Peyer's patch (tissue), 4 donors: ENCODE measurements at regions not wholly inside any gene's neighbourhood (a gene's known extent, or its start where the extent isn't known, plus 50 kb on each side); places are given as distances from the start of the nearest gene placed in this dataset.

ENCODE experiments used
- DNase-seq, 3 donors: peaks; one replicate each; pipeline ENCODE4 v3.0.0-alpha.2; 2017 to 2019
- H3K27ac ChIP-seq, 4 donors: fragments of 200-600 bp; sonication (generic); one replicate each; pipeline ENCODE4 v1.5.1; 2016 to 2019
- H3K27me3 ChIP-seq, 2 donors: fragments of 200-600 bp; sonication (generic); one replicate each; pipeline ENCODE4 v1.5.1; 2019
- H3K36me3 ChIP-seq, 3 donors: fragments of 200-600 bp; sonication (generic); one replicate each; pipeline ENCODE4 v1.5.1; 2016 to 2019
- H3K4me1 ChIP-seq, 4 donors: fragments of 200-600 bp; sonication (generic); one replicate each; pipeline ENCODE4 v1.5.1; 2016 to 2019
- H3K4me3 ChIP-seq, 4 donors: fragments of 200-600 bp; sonication (generic); 1 replicate in 3 of 4; 2 replicates in 1 of 4; pipeline ENCODE4 v1.5.1; 2016 to 2019; ENCODE audit warnings: mild to moderate bottlenecking in 1 of 4
- H3K9me3 ChIP-seq, 4 donors: fragments of 200-600 bp; sonication (generic); one replicate each; pipeline ENCODE4 v1.5.1; 2016 to 2019; ENCODE audit warnings: mild to moderate bottlenecking in 1 of 4
- CTCF ChIP-seq, 6 experiments: fragments of 450-650 bp in 4 of 6; fragments of 200-600 bp in 2 of 6; sonication (generic) in 1 of 6; IDR thresholded peaks; one replicate each; pipeline ENCODE4 v1.5.1; 2017 to 2019; ENCODE audit warnings: antibody characterized with exemption in 6 of 6, mild to moderate bottlenecking in 3 of 6, moderate library complexity in 1 of 6
- POLR2A ChIP-seq, 2 donors: fragments of 450-650 bp; IDR thresholded peaks; one replicate each; pipeline ENCODE4 v1.5.1; 2017; ENCODE audit warnings: antibody characterized with exemption in 2 of 2, mild to moderate bottlenecking in 2 of 2, moderate library complexity in 2 of 2

DNA sequence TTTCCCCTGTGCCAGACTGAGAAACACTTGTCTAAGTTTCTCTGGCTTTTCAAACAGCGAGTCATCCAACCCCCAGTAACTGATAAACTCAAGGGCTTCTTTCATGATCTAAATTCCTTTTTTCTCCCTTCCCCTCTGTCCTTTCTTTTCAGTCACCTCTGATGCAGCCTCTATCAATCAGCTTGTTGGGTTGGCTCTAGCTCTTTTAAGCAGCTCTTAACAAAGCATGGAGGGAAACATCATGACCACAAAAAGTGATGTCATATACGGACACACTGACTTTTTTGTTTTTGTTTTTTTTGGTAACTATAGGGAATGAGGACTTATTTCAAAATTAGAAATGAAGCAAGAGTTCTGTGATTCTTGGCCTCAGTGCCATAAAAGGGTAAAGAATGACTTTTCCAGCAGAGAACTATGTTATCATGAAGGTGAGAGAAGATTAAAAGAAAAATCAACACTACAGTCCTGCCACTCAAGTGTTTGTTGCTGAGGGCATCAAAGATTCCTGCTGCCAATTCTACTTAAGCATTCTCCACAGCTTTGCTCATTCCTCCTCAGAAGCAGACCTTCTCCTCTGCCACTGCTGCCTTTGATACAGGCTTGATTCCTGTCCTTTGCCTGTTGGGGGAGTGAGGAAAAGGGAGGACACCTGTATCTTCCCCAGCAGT lies 457.0 kb upstream of the ONECUT1 start:
- no peak overlapping the region for H3K4me3 ChIP-seq
- no peaks in the 10 kb centered on the region for H3K27me3 ChIP-seq
- no peaks in the 10 kb centered on the region for H3K9me3 ChIP-seq
- no peak for DNase-seq
- no peak for TF ChIP-seq CTCF (IDR thresholded peaks at IDR 0.05)
- H3K4me1 ChIP-seq: no peaks in the 10 kb centered on the region
- no peak overlapping the region for H3K27ac ChIP-seq
- no peaks in the 10 kb centered on the region for H3K36me3 ChIP-seq

DNA sequence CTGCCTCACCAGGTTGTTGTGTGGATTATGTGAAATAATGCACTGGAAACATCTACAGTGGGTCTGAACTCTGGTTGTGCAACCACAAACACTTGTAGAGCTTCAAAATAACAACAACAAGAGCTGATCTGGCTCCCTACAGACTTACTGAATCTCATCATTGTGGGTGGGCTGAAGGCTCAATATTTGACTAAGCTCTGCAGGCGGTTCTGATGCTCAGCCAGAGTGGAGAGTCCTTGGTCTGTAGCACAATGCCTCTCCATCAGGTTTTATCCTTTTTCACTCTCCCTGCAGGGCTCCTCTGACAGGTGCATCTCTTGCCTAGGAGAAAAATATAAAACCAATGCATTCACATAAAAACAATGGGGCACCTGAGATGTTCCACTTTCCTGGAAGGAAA lies 456.3 kb upstream of the ONECUT1 start:
- Histone ChIP-seq H3K27me3 (no peaks in the 10 kb centered on the region), H3K36me3 (no peaks in the 10 kb centered on the region), H3K4me1 (no peaks in the 10 kb centered on the region), H3K27ac (no peak overlapping the region), H3K9me3 (no peaks in the 10 kb centered on the region), H3K4me3 (no peak overlapping the region)
- TF ChIP-seq CTCF (IDR thresholded peaks at IDR 0.05): no peak
- TF ChIP-seq POLR2A (IDR thresholded peaks at IDR 0.05): no peak
- DNase-seq: no peak

DNA sequence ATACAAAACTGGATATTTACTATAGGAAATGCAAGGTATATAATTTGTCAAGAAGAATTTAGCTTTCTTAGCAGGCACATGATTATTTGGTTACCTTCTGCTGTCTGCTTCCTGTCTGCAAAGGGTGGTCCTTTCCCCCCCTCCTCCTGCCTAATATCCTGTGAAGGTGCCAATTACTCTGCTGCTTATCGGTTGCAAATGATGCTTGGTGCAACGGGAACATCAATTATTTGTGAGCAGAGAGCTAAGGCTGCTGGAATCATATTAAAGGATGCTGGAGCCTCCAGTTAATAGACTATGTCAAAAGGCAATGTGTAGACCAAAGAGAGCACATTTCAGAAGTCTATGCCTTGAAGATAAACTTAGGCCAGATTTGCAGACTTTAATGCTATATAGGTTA lies 443.7 kb upstream of the ONECUT1 start:
- Histone ChIP-seq H3K27ac (no peak overlapping the region), H3K36me3 (no peaks in the 10 kb centered on the region), H3K4me1 (no peaks in the 10 kb centered on the region), H3K27me3 (no peaks in the 10 kb centered on the region), H3K9me3 (no peaks in the 10 kb centered on the region), H3K4me3 (no peak overlapping the region)
- DNase-seq: no peak
- TF ChIP-seq CTCF (IDR thresholded peaks at IDR 0.05): no peak

DNA sequence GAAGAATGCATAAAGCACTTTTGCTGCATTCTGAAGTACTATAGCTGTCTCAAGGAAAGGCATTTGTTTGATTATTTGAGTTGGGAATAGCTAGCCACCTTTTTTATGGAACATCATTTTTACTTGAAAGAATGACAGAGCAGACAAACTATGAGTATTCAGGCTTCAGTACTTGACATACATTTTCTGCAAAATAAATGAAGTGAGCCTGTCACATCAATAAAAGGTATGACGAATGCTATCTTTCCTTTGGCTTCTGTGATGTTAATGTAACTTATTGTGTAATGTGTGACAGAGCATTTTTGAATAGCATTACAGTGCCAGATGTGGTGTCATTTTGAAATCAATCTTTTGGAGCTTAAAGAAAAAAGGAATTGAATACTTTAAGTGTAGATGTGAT lies 440.3 kb upstream of the ONECUT1 start:
- Histone ChIP-seq H3K4me1 (no peaks in the 10 kb centered on the region), H3K27me3 (no peaks in the 10 kb centered on the region), H3K4me3 (no peak overlapping the region), H3K9me3 (no peaks in the 10 kb centered on the region), H3K36me3 (no peaks in the 10 kb centered on the region), H3K27ac (no peak overlapping the region)
- TF ChIP-seq POLR2A (IDR thresholded peaks at IDR 0.05) (no peak), CTCF (IDR thresholded peaks at IDR 0.05) (no peak)
- no peak for DNase-seq

DNA sequence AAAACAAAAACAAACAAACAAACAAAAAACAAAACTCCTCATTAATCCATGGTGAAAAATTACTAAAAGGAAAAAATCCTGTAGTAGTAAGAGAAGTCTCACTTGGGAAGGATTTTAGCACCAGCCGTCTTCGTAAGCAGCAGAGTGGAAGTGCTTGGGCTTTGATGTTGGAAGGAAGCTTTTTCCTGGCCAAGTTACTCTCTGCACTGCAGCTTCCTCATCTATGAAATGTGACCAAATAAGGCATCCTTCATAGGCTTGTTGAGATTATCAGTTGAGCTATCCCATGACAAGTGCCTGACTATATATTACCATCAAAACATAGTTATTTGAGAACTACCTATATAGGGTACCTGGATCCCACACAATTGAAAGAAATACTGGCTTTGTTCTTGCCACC lies 436.4 kb upstream of the ONECUT1 start:
- TF ChIP-seq POLR2A (IDR thresholded peaks at IDR 0.05) (no peak), CTCF (IDR thresholded peaks at IDR 0.05) (no peak)
- DNase-seq: no peak
- Histone ChIP-seq H3K36me3 (no peaks in the 10 kb centered on the region), H3K4me1 (no peaks in the 10 kb centered on the region), H3K9me3 (no peaks in the 10 kb centered on the region), H3K4me3 (no peak overlapping the region), H3K27ac (no peak overlapping the region), H3K27me3 (no peaks in the 10 kb centered on the region)

DNA sequence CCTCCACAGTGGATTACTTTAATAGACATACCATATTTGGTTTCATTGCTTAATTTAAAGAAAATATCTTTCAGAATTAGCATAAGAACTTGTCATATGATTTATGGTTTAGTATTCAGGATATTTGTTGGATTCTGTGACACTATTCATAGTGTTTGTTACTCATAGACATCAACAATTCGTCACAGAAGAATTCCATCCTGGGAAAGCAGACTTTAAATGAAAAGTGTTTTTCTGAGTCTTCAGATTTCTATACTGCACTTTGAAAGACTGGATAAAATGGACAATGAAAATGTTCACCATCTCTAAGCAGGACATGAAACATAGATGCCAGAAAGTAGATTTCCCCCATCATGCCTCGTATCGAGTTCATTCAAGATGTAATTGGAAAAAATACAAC lies 435.6 kb upstream of the ONECUT1 start:
- H3K27ac ChIP-seq: no peak overlapping the region
- H3K36me3 ChIP-seq: no peaks in the 10 kb centered on the region
- no peaks in the 10 kb centered on the region for H3K4me1 ChIP-seq
- DNase-seq: no peak
- H3K27me3 ChIP-seq: no peaks in the 10 kb centered on the region
- H3K4me3 ChIP-seq: no peak overlapping the region
- no peaks in the 10 kb centered on the region for H3K9me3 ChIP-seq
- TF ChIP-seq POLR2A (IDR thresholded peaks at IDR 0.05) (no peak), CTCF (IDR thresholded peaks at IDR 0.05) (no peak)
